AG10803 (cell line): ENCODE measurements at regions not wholly inside any gene's neighbourhood (a gene's known extent, or its start where the extent isn't known, plus 50 kb on each side); places are given as distances from the start of the nearest gene placed in this dataset.

Experiments
- DNase-seq: peaks from one replicate; pipeline ENCODE4 v3.0.0; 2010; ENCODE audit warnings: low read depth
- H3K4me3 ChIP-seq: 2 replicates; pipeline ENCODE4 v1.5.1; 2011; ENCODE audit warnings: mild to moderate bottlenecking, low read length, control low read depth
- TF ChIP-seq, protein P1 (sequence below): conservative IDR thresholded peaks from 2 replicates; pipeline ENCODE4 v1.5.1; 2011; ENCODE audit warnings: mild to moderate bottlenecking, low read length, control low read depth, inconsistent platforms

GRCh38 chr1:4379451-4380175, 274.8 kb upstream of the AJAP1 start:
- H3K4me3 ChIP-seq, result no peak overlapping the region
- DNase-seq, result peak; percentile 32
- TF ChIP-seq, protein P1, sequence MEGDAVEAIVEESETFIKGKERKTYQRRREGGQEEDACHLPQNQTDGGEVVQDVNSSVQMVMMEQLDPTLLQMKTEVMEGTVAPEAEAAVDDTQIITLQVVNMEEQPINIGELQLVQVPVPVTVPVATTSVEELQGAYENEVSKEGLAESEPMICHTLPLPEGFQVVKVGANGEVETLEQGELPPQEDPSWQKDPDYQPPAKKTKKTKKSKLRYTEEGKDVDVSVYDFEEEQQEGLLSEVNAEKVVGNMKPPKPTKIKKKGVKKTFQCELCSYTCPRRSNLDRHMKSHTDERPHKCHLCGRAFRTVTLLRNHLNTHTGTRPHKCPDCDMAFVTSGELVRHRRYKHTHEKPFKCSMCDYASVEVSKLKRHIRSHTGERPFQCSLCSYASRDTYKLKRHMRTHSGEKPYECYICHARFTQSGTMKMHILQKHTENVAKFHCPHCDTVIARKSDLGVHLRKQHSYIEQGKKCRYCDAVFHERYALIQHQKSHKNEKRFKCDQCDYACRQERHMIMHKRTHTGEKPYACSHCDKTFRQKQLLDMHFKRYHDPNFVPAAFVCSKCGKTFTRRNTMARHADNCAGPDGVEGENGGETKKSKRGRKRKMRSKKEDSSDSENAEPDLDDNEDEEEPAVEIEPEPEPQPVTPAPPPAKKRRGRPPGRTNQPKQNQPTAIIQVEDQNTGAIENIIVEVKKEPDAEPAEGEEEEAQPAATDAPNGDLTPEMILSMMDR, result no peak

DNA sequence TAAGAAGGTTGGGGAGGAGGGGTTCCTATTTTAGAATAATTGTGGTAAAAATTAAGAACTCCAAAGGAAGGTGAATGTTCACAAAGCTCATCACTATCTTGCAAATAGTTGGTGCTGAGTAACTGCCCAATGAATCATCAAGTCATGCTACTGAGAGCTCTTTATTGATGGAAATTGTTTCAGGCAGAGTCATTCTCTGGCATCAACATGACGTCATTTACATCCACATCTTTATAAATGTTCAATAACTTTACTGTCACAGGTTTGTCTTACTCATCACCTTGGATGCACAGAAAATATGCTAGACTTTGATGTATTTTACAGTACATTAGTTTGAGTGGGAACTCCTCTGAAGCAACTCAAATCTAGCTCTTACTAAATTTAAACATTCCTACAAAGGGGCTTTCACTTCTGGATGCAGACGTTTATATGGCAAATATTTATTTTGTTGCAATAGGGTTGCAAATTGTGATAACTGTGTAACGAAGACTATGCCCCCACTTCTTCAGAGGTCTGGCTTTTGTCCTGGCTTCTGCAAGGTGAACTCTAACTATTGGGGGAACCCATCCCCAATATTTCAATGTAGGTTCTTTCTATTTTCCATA, 273.7 kb upstream of the AJAP1 start:
- H3K4me3 ChIP-seq, result no peak overlapping the region
- DNase-seq, result peak; percentile 64
- TF ChIP-seq, protein P1, result no peak

DNA sequence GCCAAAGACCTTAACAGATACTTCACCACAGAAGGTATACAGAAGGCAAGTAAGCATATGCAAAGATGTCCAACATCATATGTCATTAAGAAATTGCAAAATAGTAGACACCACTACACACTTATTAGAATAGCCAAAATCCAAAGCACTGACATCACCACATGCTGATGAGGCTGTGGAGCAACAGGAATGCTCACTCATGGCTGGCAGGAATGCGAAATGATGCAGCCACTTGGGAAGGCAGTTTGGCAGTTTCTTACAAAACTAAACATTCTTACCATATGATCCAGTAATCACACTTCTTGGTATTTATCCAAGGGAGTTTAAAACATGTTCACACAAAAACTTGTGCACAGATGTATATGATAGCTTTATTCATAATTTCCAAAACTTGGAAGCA, 261.2 kb upstream of the AJAP1 start:
- no peak overlapping the region for H3K4me3 ChIP-seq
- DNase-seq, result no peak
- TF ChIP-seq, protein P1, result no peak

DNA sequence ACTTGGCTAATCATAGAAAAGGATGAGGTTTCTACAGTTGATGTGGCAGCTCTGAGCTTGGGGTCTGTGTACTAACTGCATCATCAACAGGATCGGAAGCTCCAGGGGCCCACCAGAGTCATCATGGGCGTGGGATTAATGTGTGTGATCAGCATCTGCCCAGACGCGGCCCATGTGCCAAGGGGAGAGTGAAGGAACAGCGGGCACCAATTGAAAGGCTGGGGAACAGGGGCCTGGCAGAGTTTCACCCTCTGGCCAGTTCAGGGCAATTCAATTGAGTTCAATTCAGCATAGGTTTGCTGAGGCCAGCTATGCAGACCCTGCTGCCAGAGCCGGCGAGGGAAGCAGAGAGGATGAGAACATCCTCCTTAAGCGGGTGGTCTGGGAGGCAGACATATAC, 260.0 kb upstream of the AJAP1 start:
- H3K4me3 ChIP-seq, result no peak overlapping the region
- no peak for DNase-seq
- TF ChIP-seq, protein P1, result no peak

GRCh38 chr1:4395158-4395557, 259.3 kb upstream of the AJAP1 start:
- DNase-seq, result no peak
- TF ChIP-seq, protein P1, result no peak
- no peak overlapping the region for H3K4me3 ChIP-seq

DNA sequence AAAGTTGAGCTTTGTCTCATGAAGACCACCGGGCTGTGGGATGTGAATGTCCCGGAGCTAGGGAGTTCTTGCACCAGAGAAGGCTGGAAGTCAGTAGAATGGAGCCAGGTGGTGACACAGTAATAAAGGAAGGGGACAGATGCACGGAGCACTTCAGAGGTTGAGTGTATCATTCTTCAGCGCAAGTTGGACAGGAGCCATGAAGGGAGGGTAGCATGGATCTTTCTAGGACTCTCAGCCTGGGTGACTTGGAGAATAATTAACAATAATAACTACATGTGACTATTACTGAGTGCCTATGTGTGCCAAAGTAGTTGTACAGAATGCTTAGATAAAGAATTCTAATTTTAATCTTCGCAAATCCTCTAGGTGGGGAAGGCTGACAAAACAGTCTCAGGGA, 258.7 kb upstream of the AJAP1 start:
- no peak for DNase-seq
- no peak overlapping the region for H3K4me3 ChIP-seq
- TF ChIP-seq, protein P1, result no peak

DNA sequence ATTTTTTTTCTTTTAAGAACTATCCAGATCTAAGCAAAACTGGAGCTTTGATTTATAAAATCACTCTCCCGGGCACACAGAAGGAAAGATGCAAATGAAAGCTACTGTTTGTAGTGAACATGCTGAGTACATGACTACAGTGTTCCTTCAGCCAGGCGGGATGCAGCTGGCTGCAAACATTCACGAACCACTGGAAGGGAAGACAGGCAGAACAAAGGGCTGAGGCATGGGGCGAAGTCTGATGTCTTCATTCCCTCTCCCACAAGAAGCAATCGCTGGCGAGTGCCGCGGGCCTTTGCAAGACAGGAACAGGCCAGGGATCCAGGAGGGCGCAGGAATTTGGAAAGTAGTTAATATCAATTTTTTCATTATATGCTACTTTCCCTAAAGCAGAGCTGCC, 257.9 kb upstream of the AJAP1 start:
- no peak for DNase-seq
- H3K4me3 ChIP-seq, result no peak overlapping the region
- TF ChIP-seq, protein P1, result no peak
